BE2C (cell line): ENCODE measurements at regions not wholly inside any gene's neighbourhood (a gene's known extent, or its start where the extent isn't known, plus 50 kb on each side); places are given as distances from the start of the nearest gene placed in this dataset.

Source experiments
- DNase-seq: peaks from one replicate; pipeline ENCODE4 v3.0.0-alpha.2; 2020
- H3K27me3 ChIP-seq: fragments of 250-450 bp; sonication (Bioruptor Pico); 2 replicates; pipeline ENCODE4 v1.5.1; 2020; ENCODE audit warnings: mild to moderate bottlenecking
- H3K36me3 ChIP-seq: fragments of 250-450 bp; sonication (Bioruptor Pico); 2 replicates; pipeline ENCODE4 v1.5.1; 2020; ENCODE audit warnings: mild to moderate bottlenecking
- H3K4me1 ChIP-seq: fragments of 250-450 bp; sonication (Bioruptor Pico); 2 replicates; pipeline ENCODE4 v1.5.1; 2020
- H3K4me3 ChIP-seq: 2 replicates; pipeline ENCODE4 v1.5.1; 2011; ENCODE audit warnings: low read depth, low read length
- H3K9me3 ChIP-seq: fragments of 250-450 bp; sonication (Bioruptor Pico); 2 replicates; pipeline ENCODE4 v1.5.1; 2020
- CTCF ChIP-seq: IDR thresholded peaks from 2 replicates; pipeline ENCODE4 v1.5.1; 2012; ENCODE audit warnings: mild to moderate bottlenecking, low read depth, low read length

- no peak for DNase-seq
- H3K27me3 ChIP-seq, result no peaks in the 10 kb centered on the region
- no peak for TF ChIP-seq CTCF
- H3K4me3 ChIP-seq, result no peak overlapping the region
- H3K36me3 ChIP-seq, result no peaks in the 10 kb centered on the region
- H3K4me1 ChIP-seq, result no peaks in the 10 kb centered on the region
- H3K9me3 ChIP-seq, result no peaks in the 10 kb centered on the region
Measured at GRCh38 chr1:229988534-229988933, 78.5 kb upstream of the GALNT2 start.

GRCh38 chr1:229989591-229990248, 77.3 kb upstream of the GALNT2 start:
- Histone ChIP-seq H3K9me3 (no peaks in the 10 kb centered on the region), H3K4me1 (no peaks in the 10 kb centered on the region), H3K27me3 (no peaks in the 10 kb centered on the region), H3K36me3 (no peaks in the 10 kb centered on the region), H3K4me3 (no peak overlapping the region)
- DNase-seq, result no peak
- TF ChIP-seq CTCF, result no peak

- DNase-seq, result no peak
- TF ChIP-seq CTCF, result no peak
- no peaks in the 10 kb centered on the region for H3K27me3 ChIP-seq
- no peaks in the 10 kb centered on the region for H3K9me3 ChIP-seq
- H3K4me1 ChIP-seq, result no peaks in the 10 kb centered on the region
- H3K36me3 ChIP-seq, result no peaks in the 10 kb centered on the region
- H3K4me3 ChIP-seq, result no peak overlapping the region
Measured at GRCh38 chr1:229990326-229990725, 76.7 kb upstream of the GALNT2 start.

GRCh38 chr1:229991104-229991513, 75.9 kb upstream of the GALNT2 start:
- no peaks in the 10 kb centered on the region for H3K9me3 ChIP-seq
- no peak for DNase-seq
- no peaks in the 10 kb centered on the region for H3K36me3 ChIP-seq
- H3K4me1 ChIP-seq, result no peaks in the 10 kb centered on the region
- no peak for TF ChIP-seq CTCF
- H3K4me3 ChIP-seq, result no peak overlapping the region
- H3K27me3 ChIP-seq, result no peaks in the 10 kb centered on the region

GRCh38 chr1:229991724-229992333, 75.2 kb upstream of the GALNT2 start:
- no peaks in the 10 kb centered on the region for H3K4me1 ChIP-seq
- H3K4me3 ChIP-seq, result no peak overlapping the region
- H3K27me3 ChIP-seq, result no peaks in the 10 kb centered on the region
- no peaks in the 10 kb centered on the region for H3K9me3 ChIP-seq
- no peaks in the 10 kb centered on the region for H3K36me3 ChIP-seq
- no peak for DNase-seq
- TF ChIP-seq CTCF, result no peak

- no peak for TF ChIP-seq CTCF
- no peak overlapping the region for H3K4me3 ChIP-seq
- H3K36me3 ChIP-seq, result no peaks in the 10 kb centered on the region
- H3K9me3 ChIP-seq, result no peaks in the 10 kb centered on the region
- DNase-seq, result no peak
- no peaks in the 10 kb centered on the region for H3K4me1 ChIP-seq
- H3K27me3 ChIP-seq, result no peaks in the 10 kb centered on the region
Measured at GRCh38 chr1:229993060-229993459, 74.0 kb upstream of the GALNT2 start.
